Transverse colon (tissue), 3 donors: ENCODE measurements at regions not wholly inside any gene's neighbourhood (a gene's known extent, or its start where the extent isn't known, plus 50 kb on each side); places are given as distances from the start of the nearest gene placed in this dataset.

Experiments used
- EP300 ChIP-seq: sonication (generic); formaldehyde crosslinking; IDR thresholded peaks from one replicate; pipeline ENCODE4 v1.6.1; 2017; ENCODE audit warnings: antibody characterized with exemption, low read depth
- POLR2A ChIP-seq: fragments of 450-650 bp; IDR thresholded peaks from one replicate; pipeline ENCODE4 v1.6.1; 2016; ENCODE audit warnings: antibody characterized with exemption, mild to moderate bottlenecking, moderate library complexity
- TF ChIP-seq, protein P1 (sequence below), 5 experiments: fragments of 200-600 bp in 3 of 5; fragments of 450-650 bp in 2 of 5; sonication (generic) in 3 of 5; IDR thresholded peaks; 1 replicate in 2 of 5; 2 replicates in 3 of 5; pipeline ENCODE4 v1.5.1; 2016 to 2017; ENCODE audit warnings: antibody characterized with exemption in 5 of 5, inconsistent platforms in 3 of 5, mild to moderate bottlenecking in 2 of 5, moderate library complexity in 1 of 5

DNA sequence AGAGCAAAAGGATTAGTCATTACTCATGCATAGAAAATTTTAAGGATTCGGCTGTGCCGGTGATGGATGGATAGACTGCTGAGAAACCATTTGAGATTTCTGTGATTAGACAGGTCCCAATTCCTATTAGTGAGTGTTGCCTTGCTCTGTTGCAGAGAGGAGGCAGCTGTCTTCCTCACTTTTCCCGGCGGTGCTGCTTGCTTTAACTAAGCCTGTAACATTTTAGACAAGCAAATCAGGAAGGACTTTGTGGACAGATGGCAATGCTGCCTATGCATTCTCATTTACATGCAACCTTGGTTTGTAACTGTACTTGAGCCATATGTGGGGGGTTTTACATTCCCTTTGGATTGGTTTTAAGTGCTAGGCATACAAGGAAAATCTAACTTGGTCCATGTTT lies 1176.3 kb downstream of the CDH18 start:
- TF ChIP-seq EP300, result no peak
- TF ChIP-seq, protein P1, sequence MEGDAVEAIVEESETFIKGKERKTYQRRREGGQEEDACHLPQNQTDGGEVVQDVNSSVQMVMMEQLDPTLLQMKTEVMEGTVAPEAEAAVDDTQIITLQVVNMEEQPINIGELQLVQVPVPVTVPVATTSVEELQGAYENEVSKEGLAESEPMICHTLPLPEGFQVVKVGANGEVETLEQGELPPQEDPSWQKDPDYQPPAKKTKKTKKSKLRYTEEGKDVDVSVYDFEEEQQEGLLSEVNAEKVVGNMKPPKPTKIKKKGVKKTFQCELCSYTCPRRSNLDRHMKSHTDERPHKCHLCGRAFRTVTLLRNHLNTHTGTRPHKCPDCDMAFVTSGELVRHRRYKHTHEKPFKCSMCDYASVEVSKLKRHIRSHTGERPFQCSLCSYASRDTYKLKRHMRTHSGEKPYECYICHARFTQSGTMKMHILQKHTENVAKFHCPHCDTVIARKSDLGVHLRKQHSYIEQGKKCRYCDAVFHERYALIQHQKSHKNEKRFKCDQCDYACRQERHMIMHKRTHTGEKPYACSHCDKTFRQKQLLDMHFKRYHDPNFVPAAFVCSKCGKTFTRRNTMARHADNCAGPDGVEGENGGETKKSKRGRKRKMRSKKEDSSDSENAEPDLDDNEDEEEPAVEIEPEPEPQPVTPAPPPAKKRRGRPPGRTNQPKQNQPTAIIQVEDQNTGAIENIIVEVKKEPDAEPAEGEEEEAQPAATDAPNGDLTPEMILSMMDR (IDR thresholded peaks at IDR 0.05), result no peak
- TF ChIP-seq POLR2A, result no peak
